ENCODE measurements at regions not wholly inside any gene's neighbourhood (a gene's known extent, or its start where the extent isn't known, plus 50 kb on each side); places are given as distances from the start of the nearest gene placed in this dataset.
"Not testable (repeated sequence)": the region's sequence is repeated elsewhere in the genome, so short reads cannot be mapped to it uniquely, and the experiment has no call there.

DNA sequence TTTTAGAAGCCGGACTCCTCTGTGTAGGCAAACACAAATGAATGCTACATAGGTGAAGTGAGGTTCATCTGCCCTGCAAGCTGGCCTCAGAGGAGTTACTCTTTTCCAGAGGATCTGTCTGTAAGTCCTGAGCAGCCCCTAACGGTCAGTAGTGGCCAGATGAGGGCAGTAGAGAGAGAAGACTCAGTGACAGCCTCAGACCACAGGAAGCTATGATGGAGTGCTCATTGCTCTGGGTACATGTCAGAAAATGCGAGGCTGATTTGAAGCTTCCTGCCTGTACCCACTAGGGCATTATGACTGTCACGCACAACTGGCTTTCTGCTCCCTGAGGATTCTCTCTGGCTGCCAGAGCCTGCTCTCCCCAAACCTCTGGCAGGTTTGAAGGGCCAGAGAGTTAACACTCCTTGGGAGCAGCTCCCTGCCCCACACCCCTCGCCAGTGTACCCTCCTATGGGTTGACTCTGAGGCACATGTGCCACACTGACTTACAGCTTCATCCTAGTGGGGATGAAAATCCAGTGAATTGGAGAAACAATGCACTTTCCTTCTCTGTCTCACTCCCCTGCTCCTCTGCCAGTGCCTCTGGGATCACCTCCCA lies 141.5 kb downstream of the GABRG2 start:
- peak; percentile 42 for DNase-seq (ENCODE audit: low spot score)

- no peak for DNase-seq (ENCODE audit: low spot score)
Measured at GRCh38 chr5:162214551-162214950, 147.0 kb downstream of the GABRG2 start.

- no peak for DNase-seq (ENCODE audit: low spot score)
Measured at GRCh38 chr5:162217037-162217436, 149.5 kb downstream of the GABRG2 start.

GRCh38 chr5:162221910-162222309 lies 154.3 kb downstream of the GABRG2 start:
- DNase-seq (ENCODE audit: low spot score): no peak

DNA sequence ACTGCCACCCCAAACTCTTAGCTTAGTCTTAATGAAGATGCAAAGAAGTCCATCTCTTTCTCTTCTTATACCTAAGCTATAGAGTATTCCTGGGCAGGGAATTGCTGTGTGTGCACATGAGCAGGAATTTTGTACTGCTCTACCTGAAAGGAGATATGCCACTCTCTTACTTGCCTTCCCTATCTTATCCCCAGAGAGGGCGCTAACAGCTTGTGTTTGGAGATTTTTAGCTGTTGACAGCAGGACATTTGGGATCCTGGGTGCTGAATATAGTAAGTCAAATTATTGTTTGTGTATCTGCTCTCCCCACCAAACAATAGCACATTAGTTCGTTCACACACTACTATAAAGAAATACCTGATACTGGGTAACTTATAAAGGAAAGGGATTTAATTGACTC lies 159.5 kb downstream of the GABRG2 start:
- no peak for DNase-seq (ENCODE audit: low spot score)

DNA sequence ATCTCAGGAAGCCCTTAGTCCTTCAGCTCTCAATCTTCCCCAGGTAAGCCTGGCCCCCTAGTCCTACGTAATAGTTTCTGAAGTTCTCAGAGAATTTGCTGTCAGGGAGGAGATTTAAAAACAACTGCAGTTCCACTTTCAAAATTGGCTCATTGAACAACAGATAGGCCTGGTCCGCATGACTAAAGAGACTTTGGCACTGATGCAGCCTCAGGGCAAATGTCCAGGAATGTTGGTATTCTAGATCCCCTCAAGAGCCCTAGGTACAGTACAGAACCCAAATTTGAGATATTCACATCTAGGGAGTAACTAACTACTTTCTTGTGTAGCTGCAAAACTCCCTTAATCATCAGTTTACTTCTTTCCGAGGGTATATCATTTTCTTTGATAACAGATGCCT lies 162.8 kb downstream of the GABRG2 start:
- no peak for DNase-seq (ENCODE audit: low spot score)

GRCh38 chr5:162231522-162231921 lies 163.9 kb downstream of the GABRG2 start:
- DNase-seq (ENCODE audit: low spot score): no peak

- no peak for DNase-seq (ENCODE audit: low spot score)
Measured at GRCh38 chr5:162240734-162241133, 173.2 kb downstream of the GABRG2 start.

GRCh38 chr5:162242416-162242815 lies 174.8 kb downstream of the GABRG2 start:
- no peak for DNase-seq (ENCODE audit: low spot score)

- DNase-seq (ENCODE audit: low spot score): no peak
Measured at GRCh38 chr5:162243651-162244050, 176.1 kb downstream of the GABRG2 start.

DNA sequence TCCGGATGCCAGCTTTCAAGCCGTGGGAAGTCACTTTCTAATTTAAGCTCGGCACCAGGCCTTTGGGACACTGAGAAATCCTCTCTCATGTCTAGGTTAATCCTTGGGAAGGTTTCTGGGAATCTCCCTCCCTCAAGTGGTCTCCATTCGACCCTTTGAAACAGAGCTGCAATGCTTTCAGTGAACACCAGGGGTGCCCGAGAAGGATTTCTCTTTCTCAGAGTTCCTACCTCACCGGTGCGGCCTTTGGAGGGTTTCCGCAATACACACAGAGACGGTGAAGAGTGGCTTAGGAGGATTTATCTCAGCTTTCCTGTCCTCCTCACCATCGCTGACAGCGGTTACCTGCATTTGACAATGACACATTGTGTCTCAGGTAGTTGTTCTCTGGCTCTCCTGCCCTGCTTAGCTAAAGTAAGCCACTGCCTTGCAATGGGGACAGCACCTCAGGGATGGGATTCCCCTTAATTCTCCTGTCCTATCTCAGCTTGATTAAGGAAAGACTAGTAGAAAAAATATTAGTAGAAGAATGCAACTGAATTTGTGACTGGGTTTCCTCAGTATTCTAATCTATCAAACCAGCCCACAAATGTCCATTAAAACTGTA lies 180.6 kb downstream of the GABRG2 start:
- DNase-seq (ENCODE audit: low spot score): peak; percentile 13

DNA sequence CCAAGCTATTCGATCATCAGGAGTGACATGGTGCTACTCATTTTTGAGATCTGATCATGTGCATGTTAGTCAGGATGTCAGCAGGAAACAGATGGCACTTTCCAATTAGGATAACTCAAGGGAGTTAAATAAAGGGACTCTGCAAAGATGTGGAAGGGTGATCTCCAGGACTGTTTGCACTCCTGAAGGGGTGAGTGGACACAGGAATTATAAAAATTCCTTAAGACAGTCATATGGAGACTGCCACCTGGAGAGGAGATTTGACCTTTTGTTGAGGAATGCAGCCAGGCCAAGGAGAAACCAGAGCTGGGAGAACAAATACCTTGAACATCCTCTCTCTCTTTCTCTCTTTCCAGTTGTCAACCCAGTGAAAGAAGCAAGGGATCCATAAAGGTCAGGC lies 189.1 kb downstream of the GABRG2 start:
- DNase-seq (ENCODE audit: low spot score): no peak

- DNase-seq (ENCODE audit: low spot score): no peak
Measured at GRCh38 chr5:162268694-162269481, 201.3 kb downstream of the GABRG2 start.

DNA sequence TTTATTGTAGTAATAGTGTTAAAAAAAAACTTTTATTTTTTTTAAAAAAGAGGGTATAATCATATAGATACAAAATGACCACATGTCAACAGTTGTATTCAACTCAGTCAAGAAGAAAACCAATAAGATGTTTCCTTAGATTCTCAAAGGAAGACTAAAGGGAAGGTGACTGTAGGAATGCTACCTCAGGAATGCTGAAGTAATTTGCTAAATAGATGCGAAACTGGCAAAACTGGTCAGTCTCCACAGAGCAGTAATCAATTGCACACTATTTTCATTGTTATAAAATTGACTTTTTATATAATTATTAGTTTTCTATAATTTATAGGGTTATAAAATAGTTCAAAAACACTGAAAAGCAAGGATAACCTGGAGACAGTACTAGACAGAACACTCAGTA lies 204.8 kb downstream of the GABRG2 start:
- DNase-seq (ENCODE audit: low spot score): no peak

DNA sequence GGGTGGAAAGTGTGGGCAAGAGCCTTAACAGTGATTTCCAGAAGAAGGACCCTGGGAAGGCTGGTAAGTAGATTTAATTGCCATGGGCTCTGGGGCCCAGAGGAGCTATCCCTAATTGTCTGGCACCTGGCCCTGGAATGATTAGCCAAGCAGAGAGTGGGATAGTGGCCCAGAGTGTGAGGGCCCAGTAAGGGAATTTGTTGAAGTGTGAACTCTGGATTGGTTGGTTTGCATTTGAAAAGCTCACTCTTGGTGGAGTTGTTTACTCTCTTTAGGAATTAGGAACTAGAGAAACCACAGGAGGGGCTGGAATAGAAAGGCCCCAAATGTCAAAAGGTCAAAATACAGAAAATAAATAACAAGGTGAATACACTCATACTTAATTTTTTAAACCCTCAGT lies 207.1 kb downstream of the GABRG2 start:
- no peak for DNase-seq (ENCODE audit: low spot score)

DNA sequence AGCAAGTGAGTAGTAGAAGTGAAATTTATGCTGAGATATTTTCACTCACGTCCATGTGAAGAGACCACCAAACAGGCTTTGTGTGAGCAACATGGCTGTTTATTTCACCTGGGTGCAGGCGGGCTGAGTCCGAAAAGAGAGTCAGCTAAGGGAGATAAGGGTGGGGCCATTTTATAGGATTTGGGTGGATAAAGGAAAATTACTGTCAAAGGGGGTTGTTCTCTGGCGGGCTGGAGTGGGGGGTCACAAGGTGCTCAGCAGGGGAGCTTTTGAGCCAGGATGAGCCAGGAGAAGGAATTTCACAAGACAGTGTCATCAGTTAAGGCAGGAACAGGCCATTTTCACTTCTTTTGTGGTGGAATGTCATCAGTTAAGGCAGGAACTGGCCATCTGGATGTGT lies 207.8 kb downstream of the GABRG2 start:
- not testable (repeated sequence) for DNase-seq (ENCODE audit: low spot score)

- DNase-seq (ENCODE audit: low spot score): no peak
Measured at GRCh38 chr5:162282191-162282590, 214.6 kb downstream of the GABRG2 start.

DNA sequence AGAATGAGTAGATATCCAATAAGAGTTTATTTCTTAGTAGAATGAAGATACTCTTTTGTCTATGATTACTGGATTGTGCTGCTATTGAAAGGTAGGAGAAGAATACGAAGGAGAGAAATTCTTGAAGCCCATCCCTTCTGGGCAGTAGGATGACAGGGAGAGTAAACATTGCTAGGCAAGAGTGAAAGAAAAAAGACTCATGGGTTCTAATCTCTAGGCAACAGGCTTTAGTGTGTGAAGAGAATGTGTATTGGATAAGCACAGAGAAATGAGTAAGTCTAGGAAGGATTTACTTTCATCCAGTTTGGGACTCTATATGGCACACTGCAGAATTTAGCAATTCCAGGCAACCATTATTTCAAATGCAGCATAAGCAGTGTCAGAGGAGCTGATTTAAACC lies 216.0 kb downstream of the GABRG2 start:
- DNase-seq (ENCODE audit: low spot score): no peak

- DNase-seq (ENCODE audit: low spot score): no peak
Measured at GRCh38 chr5:162288647-162289296, 221.2 kb downstream of the GABRG2 start.

- DNase-seq (ENCODE audit: low spot score): no peak
Measured at GRCh38 chr5:162289489-162289888, 221.9 kb downstream of the GABRG2 start.

- no peak for DNase-seq (ENCODE audit: low spot score)
Measured at GRCh38 chr5:162299793-162300192, 232.2 kb downstream of the GABRG2 start.

GRCh38 chr5:162301356-162301755 lies 233.8 kb downstream of the GABRG2 start:
- DNase-seq (ENCODE audit: low spot score): no peak
